ENCODE measurements at regions not wholly inside any gene's neighbourhood (a gene's known extent, or its start where the extent isn't known, plus 50 kb on each side); places are given as distances from the start of the nearest gene placed in this dataset.

DNA sequence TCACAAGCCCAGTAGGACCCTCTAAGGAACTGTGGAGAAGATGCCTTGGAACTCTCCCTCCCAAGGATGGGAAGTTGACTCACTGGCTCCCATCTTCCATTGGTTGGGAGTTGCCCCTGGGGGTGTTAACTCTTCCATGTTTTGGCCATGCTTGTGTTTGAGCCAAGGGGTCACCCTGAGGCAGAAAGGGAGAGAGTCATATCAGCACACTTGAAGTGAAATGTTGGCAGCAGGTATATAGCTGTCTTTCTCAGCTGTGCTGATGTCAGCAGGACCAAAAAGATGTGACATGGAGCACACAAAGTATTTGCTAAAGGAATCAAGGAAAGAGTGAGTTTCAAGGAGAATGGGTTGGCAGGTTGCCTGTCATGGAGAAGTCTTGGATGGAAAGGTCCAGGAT lies 359.4 kb downstream of the RPS24 start:
- DNase-seq (ENCODE audit: low read depth in 3 of 3), result no peak

DNA sequence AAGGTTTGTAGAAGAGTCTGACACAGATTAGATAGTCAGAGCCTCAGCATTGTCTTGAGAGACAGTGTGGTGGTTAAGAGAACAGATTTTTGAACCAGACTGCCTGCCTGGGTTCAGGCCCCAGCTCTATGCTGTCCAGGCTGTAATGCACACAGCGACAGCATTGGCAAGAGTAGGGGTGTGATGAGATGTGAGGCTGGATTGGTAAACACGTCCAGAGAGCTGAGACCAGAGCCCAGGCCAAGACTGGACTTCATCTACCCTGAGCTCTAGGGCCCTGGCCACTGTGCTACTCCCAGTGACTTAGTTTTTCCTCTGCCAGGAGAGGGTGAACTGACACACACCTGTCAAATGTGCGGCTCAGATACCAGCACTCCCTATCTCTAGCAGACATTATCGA lies 360.4 kb downstream of the RPS24 start:
- no peak for DNase-seq (ENCODE audit: low read depth in 3 of 3)

DNA sequence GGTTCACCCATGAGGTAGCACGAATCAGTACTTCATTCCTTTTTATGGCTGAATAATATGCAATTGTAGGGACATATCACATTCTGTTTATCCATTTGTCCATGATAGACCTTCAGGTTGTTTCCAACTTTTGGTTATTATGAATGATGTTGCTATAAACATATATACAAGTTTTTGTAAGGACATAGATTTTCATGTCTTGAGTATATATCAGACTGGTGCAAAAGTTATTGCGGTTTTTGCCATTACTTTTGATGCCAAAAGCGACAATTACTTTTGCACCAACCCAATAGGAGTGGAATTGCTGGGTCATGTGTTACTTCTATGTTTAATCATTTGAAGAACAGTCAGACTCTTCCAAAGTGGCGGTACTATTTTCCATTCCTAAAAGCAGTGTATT lies 361.5 kb downstream of the RPS24 start:
- DNase-seq (ENCODE audit: low read depth in 3 of 3), result no peak

DNA sequence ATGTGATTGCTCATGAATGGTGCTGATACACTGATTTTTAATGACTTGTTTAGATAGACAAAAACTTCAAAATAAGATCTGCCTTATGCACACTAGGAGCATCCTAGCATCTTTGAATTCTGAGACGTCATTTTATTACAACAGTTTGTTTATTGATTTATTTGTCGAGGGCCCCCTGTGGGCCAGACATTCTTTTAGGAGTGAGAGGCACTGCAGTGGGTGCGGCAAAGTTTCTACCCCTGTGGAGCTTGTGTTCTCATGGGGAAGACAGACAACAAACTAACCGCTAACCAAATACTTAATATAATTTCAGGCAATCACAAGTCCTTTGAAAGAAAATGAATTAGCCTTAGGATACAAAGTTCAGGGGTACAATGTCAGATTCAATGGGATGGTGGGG lies 363.1 kb downstream of the RPS24 start:
- DNase-seq (ENCODE audit: low read depth in 3 of 3), result no peak

DNA sequence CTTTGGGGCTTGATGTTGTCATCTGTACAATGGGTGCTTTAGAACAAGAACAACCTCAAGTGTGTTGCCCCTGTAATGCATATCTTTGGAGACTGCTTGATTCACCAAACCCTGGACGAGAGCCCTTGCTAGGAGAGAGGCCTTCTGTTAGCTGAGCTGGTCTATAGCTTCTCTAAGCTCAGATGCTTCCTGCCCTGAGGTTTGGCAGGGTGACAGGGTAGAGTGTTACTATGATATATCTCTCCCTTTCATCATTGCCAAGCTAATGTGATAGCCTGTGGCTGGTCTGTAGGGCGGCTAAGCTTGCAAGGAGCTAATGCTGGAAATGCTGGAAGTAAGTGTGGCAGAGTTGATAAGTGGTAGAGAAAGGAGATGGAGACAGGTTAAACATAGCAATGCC lies 364.1 kb downstream of the RPS24 start:
- DNase-seq (ENCODE audit: low read depth in 3 of 3), result no peak

DNA sequence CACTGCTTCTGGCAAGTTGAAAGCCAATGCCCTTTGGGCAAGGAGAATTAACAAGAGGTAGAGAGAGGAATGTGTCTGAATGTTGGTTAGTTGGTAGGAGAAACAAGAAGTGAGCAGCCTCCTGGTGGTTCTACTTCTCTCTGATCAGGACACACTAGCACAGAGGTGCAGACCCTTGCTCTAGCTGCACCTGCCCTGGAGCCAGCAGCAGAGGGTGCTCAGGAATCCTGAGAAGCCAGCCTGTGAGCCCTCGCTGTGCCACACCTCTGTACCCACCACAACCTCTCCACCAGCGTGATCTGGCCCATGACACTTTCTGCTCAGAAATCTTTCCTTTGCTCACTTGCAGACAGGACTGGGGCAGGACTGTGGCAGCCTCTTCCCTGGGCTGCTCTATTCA lies 364.7 kb downstream of the RPS24 start:
- DNase-seq (ENCODE audit: low read depth in 3 of 3), result no peak

DNA sequence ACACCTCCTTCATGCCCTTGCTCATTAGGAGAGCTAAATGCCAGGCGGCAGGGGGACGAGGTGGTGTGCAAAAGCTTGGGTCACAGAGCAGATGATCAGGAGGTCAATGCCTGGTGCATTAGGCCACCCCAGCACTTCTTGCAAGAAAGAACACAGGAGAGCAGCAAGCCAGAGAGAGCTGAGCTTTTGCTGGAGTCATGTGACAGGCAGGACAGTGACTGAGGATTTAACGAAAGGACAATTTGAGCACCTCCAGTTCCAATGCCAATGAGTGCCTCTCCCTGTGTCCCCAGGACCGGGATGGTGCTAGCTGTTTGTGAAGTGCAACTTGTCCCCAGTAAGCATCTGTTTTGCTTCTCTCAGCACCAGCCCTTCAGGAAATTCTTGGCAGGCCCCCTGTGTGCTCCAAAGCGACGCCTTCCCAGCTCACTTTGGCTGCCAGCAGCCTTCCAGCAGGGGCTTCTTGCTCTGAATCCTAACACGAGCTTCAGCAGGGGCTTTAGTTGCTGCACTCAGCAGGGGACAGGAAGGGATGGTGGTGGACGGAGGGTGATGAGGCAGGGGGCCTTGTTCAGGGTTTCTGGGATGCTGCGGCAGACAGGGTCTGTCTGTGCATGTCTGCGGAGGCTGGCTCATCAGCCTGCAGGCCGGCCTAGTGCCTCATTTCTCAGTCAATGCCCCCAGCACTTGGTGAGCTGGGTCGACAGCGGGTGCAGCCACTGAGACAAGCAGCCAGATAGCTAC lies 368.1 kb downstream of the RPS24 start:
- DNase-seq (ENCODE audit: low read depth in 3 of 3), result no peak

DNA sequence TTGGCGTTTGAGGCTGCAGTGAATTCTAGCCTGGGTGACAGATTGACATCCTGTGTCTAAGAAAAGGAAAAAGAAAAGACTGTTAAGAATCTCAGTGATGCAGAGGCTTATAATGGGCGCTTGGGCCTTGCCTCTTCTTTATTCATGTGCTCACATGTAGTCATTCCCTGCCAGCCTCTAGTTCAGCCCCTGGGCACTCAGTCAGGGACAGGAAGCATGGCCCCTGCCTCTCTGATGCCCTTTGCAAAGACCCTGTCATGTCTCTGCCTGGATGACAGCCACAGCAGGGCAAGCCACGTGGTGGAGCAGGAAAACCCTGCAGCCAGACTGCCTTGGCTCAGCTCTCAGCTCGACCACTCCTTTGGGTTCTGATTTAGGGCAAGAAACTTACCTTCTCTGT lies 368.9 kb downstream of the RPS24 start:
- no peak for DNase-seq (ENCODE audit: low read depth in 3 of 3)

DNA sequence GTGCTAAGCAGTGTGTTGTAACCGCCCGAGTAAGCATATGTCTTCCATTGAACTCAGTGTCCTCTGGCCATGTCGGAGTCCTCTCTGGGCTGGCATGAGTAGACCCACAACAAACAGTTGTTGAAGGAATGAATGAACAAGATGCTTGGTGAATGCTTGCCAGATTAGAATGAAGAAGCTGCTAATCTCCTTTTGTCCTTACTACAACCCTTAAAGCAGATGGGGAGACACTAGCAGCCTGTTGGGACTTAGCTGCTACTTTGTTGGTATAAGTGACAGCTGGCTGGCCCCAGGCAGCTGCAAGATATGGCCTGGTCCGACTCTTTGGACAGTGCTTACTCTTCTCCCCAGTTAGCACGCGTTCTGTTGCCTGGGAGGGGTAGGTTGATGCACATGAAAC lies 370.1 kb downstream of the RPS24 start:
- no peak for DNase-seq (ENCODE audit: low read depth in 3 of 3)

DNA sequence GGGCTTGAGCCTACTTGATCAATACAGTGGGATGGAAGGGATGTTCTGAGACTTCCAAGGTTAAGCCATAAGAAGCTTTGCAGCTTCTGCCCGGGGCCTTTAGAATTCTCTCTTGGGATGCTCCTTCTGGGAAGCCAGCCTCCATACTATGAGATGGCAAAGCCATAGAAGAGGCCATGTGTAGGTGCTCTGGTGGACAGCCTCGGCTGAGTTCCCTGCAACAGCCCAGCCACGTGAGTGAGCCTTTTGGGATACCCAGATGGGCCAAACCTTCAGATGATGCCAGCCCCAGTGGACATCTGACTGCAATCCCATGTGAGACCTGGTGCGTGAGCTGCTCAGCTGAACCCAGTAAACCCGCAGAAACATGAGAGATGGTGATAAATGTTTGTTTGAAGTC lies 370.6 kb downstream of the RPS24 start:
- no peak for DNase-seq (ENCODE audit: low read depth in 3 of 3)

DNA sequence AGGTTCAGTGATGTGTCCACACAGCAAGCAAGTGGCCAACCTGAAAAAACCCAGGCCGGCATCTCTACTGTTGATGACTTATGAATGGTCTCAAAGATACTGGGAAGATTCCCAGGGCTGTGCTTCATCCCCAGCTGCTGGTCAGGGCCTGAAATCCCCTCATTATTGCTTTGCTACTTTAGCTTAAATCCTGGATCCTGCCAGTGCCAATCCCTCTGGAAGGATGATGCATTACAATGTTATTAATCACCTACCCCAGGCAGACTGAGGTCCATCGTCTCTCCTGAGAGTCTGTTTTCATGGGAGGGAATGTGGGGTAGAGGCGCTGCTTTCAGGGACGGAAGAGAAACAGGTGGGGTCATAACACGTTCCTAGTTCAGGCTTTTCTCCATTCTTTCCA lies 371.6 kb downstream of the RPS24 start:
- DNase-seq (ENCODE audit: low read depth in 3 of 3), result no peak

DNA sequence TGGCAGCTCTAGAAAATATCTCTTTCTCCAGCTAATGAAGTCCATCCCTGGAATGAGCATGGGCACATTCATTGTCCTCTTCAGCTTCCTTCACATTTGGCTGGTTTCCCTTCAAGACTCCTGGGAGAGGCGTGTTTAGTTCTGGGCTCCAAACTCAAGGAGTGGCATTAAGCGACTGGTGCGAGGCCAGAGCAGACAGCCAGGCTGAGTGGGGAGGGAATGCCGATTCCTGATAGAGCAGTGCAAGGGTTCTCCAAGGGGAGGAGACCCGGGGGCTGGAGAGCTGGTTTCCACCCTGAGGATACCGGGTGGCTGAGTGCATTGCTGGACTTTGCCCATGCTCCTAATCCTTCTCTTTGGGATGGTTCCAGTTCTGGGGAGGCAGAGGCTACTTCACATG lies 372.1 kb downstream of the RPS24 start:
- DNase-seq (ENCODE audit: low read depth in 3 of 3), result no peak

DNA sequence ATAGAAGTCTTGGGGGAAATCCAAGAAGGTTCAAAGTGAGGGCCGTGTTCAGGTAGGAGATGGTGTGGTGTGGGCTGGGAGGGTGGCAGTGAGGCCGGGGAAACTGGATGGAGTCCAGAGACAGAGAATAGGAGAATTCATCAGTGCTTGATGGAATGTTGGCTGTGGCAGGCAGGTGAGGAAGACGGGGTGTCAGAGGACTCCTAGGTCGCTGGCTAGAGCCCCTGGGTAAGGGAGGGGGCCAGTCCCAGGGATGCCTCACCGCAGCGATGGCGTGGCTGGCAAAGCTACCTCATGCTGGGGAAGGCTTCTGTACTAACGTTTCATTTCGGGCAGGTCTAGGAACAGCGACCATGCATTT lies 373.0 kb downstream of the RPS24 start:
- no peak for DNase-seq (ENCODE audit: low read depth in 3 of 3)

DNA sequence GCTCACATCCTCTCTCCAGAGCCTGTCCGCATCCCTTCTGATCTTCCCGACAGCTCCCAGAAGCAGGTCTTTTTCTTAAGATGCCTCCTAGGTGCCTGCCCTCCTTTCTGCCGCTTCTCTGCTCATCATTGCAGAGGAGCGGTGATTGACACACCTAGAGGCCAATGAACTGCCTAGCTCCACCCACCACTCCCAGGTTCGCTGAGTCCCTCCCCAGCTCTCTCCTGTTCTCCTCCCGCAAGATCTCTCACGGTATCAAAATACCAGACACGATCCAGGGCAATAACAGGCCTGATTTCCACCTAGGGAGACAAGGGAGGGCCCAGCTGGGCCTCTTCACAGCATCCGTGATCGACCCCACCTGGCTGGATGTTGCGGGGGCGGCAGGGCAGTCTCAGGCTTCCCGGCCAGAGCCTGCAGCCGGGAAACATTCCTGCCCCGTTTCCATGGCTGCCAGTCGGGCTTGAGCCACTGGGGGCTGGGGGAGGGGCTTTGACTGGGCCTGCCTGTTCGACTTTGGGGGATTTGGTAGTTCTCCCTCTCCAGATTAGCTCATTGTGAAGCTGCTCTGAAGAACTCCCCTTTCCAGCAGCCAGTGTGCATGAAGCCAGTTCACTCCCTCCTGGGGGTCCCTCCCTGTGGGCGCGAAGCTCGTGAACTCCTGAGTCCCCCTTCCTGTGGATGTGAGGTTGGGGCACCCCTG lies 373.5 kb downstream of the RPS24 start:
- DNase-seq (ENCODE audit: low read depth in 3 of 3), result peak; percentile 31 to 76 (median 45)

DNA sequence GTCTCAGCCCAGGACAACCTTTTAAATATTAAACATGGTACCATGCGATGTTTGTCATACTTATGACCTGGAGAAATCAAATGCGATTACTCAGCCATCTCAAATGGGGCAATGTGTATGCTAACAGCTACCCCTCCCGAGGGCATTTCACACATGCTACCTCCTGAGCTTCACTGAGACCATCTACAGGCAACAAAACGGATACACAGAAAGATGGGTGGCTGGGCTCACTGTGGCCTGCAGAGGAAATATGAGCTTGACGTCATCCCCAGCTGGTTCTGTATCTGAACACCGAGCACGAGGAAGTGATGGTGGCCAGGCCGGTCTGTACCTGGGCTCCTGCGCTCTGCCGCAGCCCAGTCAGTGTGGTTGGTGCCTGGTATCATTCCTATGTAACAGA lies 374.3 kb downstream of the RPS24 start:
- DNase-seq (ENCODE audit: low read depth in 3 of 3), result no peak

DNA sequence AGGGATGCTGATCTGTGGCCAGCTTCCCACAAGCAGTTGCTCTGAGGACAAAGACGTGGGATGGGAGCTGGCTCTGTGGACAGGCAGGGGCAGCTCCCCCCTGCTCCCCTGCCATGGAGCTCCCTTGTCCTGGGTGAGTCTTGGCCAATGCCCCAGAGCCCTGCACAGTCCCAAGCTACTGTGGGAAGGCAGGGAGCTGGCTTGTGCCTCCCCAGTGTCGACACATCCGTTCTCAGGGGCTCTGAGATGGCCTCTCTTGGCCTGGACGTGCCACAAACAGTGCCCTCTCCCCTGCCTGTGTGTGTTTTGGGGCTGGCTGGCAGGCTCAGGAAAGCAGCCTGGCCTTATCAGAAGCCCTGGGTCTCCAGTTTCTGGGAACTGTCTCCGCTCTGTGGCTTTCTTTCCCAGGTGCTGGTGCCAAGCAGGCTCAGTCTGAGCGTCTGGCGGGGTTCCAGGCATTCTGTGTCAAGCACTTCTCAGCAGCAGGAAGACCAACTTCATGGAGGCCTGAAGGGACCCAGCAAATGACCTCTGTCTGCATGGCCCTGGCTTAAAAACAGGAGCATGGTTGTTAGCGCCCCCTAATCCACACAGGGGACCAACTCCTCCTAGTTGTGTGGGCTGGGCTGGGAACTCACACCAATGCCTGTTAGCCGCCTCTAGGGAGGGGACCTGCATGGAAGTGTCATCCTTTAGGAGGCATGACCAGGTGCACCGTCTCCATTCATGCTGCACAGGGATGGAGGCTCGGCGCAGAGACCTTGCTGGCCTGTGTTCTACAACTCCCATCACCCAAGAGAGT lies 375.2 kb downstream of the RPS24 start:
- DNase-seq (ENCODE audit: low read depth in 3 of 3), result no peak

DNA sequence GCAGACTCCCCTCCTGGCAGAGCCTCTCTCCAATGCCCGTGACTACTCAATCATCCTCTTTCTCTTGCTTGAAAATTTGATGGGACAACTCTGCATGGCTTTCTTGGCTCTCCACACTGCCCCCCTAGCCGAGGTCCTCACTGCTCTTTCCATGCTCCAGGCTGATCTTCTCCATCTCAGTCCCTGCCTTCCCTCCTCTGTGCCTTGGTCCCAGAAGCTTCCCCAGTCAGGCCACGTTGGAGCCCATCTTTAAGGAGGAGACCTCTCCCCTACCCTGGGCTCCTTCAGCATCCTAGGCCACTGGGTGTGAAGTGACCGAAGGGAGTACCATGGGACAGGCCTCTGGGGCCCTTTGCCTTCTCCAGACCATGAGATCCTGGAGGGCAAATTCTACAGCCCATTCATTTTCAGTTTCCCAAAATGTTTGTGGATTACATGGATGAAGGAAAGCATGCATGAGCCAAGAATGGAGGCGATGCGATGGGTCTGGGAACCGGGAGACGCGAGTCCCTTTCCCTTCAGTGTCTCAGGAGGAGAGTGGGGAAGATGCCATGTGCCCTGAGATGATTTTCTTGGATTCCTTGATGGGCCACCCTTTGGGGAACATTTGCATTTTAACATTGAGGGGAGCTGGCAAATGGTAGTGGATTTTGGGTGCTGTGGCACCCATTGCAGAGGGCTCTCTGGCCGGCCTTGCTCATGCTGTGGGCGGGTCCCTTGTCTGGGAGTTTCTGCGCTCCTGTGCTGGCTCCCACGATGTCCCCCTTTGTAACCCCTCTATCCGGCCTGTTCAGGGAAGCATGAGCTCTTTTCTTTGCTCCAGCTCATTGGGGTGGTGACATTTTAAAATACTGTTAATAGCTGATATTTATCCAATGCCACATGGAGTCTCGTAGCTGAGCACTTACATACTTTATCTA lies 376.6 kb downstream of the RPS24 start:
- no peak for DNase-seq (ENCODE audit: low read depth in 3 of 3)

DNA sequence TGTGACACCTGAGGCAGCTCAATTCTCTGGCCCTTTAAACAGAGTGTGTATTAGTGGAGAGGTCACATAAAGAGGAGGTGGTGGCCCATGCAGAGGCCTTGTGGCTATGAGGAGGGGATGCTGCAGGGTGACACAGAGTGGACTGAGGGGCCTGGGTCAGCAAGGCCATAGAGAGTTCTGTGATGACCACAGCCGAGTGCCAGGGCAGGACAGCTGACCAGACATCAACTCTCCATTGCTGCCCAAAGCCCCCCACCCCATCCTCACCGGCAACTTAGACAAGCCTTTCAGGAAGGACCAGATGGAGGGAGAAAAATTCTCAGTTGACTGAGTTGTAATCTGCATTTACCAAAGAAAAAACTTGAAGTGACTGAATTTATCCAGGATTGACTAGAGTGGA lies 378.1 kb downstream of the RPS24 start:
- no peak for DNase-seq (ENCODE audit: low read depth in 3 of 3)

DNA sequence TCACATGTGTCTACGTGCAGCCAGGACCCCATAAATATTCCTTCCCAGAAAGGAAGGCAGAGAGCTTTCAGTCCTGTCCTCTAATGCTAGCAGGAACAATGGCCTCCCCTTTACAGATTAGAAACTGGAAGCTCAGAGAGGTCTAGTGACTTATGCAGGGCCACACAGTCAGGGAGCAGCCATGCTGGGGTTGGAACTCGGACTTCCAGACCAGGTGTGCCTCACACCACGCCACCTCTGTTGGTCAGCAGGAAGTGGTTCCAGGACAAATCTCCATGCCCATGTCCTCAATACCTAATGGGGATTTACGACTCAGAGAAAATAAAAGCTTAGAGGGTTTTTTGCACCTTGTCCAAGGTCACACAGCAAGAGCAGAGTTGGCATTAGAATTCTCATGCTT lies 378.9 kb downstream of the RPS24 start:
- DNase-seq (ENCODE audit: low read depth in 3 of 3), result no peak

DNA sequence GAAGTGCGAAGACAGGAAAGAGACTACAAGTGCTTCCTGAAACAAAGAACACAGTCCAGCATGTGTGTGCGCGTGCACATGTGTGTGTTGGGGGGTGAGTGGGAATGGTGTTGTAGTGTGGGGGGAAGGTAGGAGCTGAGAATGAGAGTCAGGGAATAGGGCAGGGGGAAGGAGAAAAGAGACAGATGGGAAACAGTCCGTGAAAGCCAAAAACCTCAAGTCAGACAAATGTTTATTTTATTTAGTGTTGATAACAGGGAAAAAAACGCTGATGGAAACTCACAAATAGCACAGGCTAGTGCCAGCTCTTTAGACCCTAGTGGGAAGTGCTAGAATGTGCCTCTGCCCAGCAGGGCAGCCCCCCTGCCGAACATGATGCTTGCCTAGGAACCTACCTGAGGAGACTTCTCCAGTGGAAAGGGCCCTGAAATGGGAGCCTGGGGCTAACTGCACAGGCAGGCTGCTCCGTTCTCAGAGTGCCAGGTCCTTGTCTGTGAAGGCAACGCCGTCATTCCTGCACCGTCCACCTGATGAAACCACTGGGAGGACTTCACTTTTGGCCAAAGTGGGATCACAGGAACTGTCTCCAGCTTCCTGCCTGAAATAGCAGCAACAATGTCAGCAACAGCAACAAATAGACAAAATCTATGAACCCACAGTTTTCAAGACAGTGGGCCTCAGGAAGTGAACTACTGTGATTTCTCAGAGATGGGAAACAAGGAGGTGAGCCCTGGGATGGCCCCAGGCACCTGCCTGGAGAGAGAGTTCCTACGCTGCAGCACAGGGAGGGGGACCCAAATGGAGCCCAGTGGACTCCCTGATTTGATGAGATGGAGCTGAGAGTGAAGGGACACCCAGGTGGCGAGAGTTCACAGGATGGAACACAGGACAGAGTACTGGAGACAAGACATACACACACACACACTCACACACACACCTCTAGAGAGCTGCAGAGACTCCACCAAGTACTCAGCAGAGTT lies 379.7 kb downstream of the RPS24 start:
- DNase-seq (ENCODE audit: low read depth in 3 of 3), result no peak

DNA sequence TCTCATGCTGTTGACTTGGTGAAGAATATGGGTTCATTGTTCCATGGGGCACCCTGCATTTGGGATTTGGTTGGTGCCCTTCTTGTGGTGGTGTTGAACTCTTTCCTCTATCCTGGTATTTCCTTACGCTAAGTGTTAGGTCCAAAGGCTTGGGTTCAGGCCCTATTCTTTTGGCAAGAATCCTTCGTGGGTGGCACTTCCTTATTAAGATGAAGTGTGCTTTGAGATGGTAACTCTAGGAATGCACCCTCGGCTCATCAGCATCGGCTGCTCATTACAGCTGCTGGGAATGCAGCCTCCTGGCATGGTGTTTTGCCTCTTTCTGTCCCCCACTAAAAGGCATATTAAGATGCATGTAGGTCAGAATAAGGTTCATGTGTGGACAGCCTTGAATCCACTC lies 380.7 kb downstream of the RPS24 start:
- no peak for DNase-seq (ENCODE audit: low read depth in 3 of 3)
